HUES48 (cell line): ENCODE measurements at regions not wholly inside any gene's neighbourhood (a gene's known extent, or its start where the extent isn't known, plus 50 kb on each side); places are given as distances from the start of the nearest gene placed in this dataset.
"Not testable (repeated sequence)": the region's sequence is repeated elsewhere in the genome, so short reads cannot be mapped to it uniquely, and the experiment has no call there.

Experiments
- H3K27ac ChIP-seq: one replicate; pipeline ENCODE4 v1.7.0; 2013; ENCODE audit warnings: low read depth, low read length, inconsistent platforms
- H3K27me3 ChIP-seq: 2 replicates; pipeline ENCODE4 v1.6.1; 2013; ENCODE audit warnings: mild to moderate bottlenecking, low read length; ENCODE audit not compliant: control insufficient read depth, insufficient read depth
- H3K36me3 ChIP-seq: 2 replicates; pipeline ENCODE4 v1.6.1; 2013; ENCODE audit warnings: low read length; ENCODE audit not compliant: control insufficient read depth, insufficient read depth
- H3K4me1 ChIP-seq: 2 replicates; pipeline ENCODE4 v1.6.1; 2013; ENCODE audit warnings: mild to moderate bottlenecking, low read length; ENCODE audit not compliant: control insufficient read depth, insufficient read depth
- H3K4me3 ChIP-seq: 2 replicates; pipeline ENCODE4 v1.5.1; 2013; ENCODE audit warnings: mild to moderate bottlenecking, low read depth, low read length
- H3K9ac ChIP-seq: 2 replicates; pipeline ENCODE4 v1.6.1; 2013; ENCODE audit warnings: mild to moderate bottlenecking, low read depth, low read length, moderate library complexity
- H3K9me3 ChIP-seq: 2 replicates; pipeline ENCODE4 v1.6.1; 2013; ENCODE audit warnings: low read length; ENCODE audit not compliant: control insufficient read depth, insufficient read depth

DNA sequence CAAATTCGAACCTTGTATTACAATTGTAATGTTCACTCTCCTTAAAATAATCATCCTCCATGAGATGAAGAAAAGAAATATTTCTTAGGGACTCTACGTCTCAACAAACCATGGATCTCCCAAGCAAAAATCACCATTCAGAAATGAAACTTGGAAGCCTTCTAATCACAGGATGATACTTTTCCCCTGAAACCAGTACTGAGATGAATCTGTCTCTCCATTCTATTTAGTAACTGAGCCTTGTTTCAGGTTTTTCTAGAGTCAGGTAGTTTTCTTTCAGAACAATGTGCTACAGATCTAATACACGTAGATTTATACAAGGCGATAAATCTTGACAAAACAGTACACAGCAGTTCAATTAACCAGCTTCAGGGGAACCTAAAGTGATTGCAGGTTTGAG is 660.1 kb upstream of the CBLB start:
- H3K4me1 ChIP-seq: no peaks in the 10 kb centered on the region
- no peak overlapping the region for H3K9ac ChIP-seq
- no peak overlapping the region for H3K27ac ChIP-seq
- peaks cover 15% of the 10 kb centered on the region for H3K9me3 ChIP-seq
- H3K27me3 ChIP-seq: no peaks in the 10 kb centered on the region
- H3K4me3 ChIP-seq: no peak overlapping the region
- H3K36me3 ChIP-seq: no peaks in the 10 kb centered on the region

DNA sequence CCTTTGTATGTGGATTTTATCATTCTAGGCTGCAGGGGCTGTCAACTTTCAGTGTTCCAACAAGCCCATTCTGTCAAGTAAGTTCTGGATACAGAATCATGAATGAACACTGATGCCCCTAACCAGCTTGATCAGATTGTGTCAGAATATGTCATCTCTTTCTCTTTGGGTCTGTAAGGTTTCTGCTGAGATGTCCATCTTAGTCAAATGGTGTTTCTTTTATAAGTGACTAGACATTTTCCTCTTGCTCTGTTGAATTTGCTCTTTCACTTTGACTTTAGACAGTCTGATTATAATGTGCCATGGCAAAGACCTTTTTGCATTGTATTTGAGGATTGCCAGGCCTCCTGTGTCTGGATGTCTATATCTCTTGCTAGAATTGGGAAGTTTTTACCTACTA is 660.9 kb upstream of the CBLB start:
- Histone ChIP-seq H3K36me3 (no peaks in the 10 kb centered on the region), H3K27me3 (no peaks in the 10 kb centered on the region), H3K9ac (no peak overlapping the region), H3K4me3 (no peak overlapping the region), H3K27ac (no peak overlapping the region), H3K9me3 (peaks cover 15% of the 10 kb centered on the region), H3K4me1 (no peaks in the 10 kb centered on the region)

DNA sequence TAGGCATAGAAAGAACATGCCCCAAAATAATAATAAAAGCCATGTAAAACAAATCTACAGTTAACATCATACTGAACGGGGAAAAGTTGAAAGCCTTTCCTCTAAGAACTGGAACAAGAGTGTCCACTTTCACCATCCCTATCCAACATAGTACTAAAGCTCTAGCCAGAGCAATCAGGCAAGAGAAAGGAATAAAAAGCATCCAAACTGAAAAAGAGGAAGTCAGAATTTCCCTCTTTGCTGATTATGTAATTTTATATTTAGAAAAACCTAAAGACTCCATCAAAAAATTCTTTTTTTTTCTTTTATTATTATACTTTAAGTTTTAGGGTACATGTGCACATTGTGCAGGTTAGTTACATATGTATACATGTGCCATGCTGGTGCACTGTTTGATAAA is 661.6 kb upstream of the CBLB start:
- no peaks in the 10 kb centered on the region for H3K36me3 ChIP-seq
- H3K9me3 ChIP-seq: peaks cover 15% of the 10 kb centered on the region
- H3K27me3 ChIP-seq: no peaks in the 10 kb centered on the region
- no peaks in the 10 kb centered on the region for H3K4me1 ChIP-seq
- no peak overlapping the region for H3K9ac ChIP-seq
- H3K4me3 ChIP-seq: no peak overlapping the region
- H3K27ac ChIP-seq: no peak overlapping the region

DNA sequence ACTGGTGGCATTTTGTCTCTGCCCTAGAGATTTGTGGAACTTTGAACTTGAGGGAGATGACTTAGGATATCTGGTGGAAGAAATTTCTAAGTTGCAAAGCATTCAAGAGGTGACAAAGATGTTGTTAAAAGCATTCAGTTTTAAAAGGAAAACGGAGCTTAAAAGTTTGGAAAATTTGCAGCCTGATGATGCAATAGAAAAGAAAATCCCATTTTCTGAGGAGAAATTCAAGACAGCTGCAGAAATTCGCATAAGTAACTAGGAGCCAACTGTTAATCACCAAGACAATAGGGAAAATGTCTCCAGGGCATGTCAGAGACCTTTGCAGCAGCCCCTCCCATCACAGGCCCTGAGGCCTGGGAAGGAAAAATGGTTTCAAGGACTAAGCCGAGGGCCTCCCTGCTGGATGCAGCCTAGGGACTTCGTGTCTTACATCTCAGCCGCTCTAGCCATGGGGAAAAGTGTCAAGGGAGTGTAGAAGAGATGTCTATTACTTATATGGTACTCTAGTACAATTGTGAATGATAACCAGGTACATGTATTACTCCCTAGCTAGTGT is 663.0 kb upstream of the CBLB start:
- H3K27me3 ChIP-seq, H3K9ac ChIP-seq, H3K27ac ChIP-seq, H3K4me1 ChIP-seq, H3K4me3 ChIP-seq, H3K36me3 ChIP-seq: not testable (repeated sequence)
- H3K9me3 ChIP-seq: peaks cover 15% of the 10 kb centered on the region

DNA sequence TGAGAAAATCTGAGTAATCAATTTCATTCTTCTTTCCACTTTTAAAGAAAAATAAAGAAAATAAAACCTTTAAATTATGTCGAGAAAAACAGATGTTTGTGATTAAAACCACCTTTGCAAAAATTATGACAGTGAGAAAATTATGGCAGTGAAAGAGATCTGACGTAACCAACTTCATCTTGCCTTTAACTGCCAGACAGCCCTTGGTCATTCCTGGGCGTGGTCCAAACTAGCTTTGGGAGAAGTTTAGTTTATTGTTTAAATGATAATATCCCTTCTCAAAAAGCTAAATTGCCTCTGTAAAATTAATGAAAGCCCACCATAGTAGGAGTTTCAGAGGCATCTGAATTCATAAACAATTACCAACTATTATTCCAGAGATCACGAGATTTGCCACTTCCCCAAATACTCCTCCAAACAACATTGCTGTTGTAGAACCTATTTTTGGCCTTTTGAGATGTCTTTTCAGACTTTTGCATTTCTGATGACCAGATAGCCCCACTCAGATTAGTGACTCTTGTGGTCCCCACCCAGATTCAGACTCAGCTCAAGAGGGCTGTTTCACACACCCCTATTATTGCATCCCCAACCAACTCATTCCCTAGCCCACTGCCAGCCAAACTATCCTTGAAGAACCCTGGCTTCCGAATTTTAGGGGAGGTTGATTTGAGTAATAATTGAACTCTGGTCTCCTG is 664.4 kb upstream of the CBLB start:
- H3K27ac ChIP-seq: no peak overlapping the region
- peaks cover 15% of the 10 kb centered on the region for H3K9me3 ChIP-seq
- H3K36me3 ChIP-seq: no peaks in the 10 kb centered on the region
- no peak overlapping the region for H3K4me3 ChIP-seq
- no peaks in the 10 kb centered on the region for H3K4me1 ChIP-seq
- H3K27me3 ChIP-seq: no peaks in the 10 kb centered on the region
- no peak overlapping the region for H3K9ac ChIP-seq

DNA sequence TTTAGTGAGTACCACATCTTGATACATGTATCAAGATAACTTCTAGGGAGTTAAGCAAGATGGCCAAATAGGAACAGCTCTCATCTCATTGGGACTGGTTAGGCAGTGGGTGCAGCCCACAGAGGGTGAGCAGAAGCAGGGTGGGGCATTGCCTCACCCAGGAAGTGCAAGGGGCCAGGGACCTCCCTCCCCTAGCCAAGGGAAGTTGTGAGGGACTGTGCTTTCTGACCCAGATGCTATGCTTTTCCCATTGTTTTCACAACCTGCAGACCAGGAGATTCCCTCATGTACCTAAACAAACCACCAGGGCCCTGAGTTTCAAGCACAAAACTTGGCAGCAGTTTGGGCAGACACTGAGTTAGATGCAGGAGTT is 665.0 kb upstream of the CBLB start:
- no peaks in the 10 kb centered on the region for H3K4me1 ChIP-seq
- H3K27me3 ChIP-seq: no peaks in the 10 kb centered on the region
- no peak overlapping the region for H3K9ac ChIP-seq
- peaks cover 15% of the 10 kb centered on the region for H3K9me3 ChIP-seq
- no peak overlapping the region for H3K27ac ChIP-seq
- no peak overlapping the region for H3K4me3 ChIP-seq
- H3K36me3 ChIP-seq: no peaks in the 10 kb centered on the region

DNA sequence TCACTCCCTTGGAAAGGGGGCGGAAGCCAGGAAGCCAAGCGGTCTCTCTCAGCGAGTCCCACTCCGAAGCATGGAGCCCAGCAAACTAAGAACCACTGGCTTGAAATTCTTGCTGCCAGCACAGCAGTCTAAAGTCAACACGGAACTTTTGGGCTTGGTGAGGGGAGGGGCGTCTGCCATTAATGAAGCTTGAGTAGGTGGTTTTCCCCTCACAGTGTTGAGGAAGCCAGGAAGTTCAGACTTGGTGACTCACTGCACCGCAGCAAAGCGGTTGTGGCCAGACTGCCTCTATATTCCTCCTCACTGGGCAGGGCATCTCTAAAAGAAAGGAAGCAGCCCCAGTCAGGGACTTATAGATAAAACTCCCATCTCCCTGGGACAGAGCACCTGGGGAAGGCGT is 665.4 kb upstream of the CBLB start:
- Histone ChIP-seq H3K4me1 (no peaks in the 10 kb centered on the region), H3K4me3 (no peak overlapping the region), H3K9me3 (peaks cover 15% of the 10 kb centered on the region), H3K9ac (no peak overlapping the region), H3K27me3 (no peaks in the 10 kb centered on the region), H3K27ac (no peak overlapping the region), H3K36me3 (no peaks in the 10 kb centered on the region)

DNA sequence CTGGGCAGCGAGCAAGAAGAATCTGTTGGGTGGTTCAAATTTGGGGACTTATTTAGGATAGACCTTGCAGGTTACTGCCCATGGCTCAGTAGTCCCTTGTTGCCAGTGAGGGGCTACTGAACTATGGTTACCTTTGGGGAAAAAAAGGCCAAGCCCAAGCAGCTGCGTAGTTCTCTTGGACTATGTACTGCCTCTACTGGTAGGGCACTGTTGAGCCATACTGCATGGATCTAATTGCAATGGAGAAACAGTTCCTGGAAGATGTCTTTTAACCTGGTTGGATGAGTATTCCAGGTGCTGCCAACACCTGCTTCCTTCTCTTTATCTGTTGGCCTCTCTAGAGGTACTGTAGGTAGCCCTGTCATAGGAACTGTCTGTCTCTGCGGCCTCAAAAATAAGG is 671.9 kb upstream of the CBLB start:
- H3K4me3 ChIP-seq: no peak overlapping the region
- no peaks in the 10 kb centered on the region for H3K27me3 ChIP-seq
- no peaks in the 10 kb centered on the region for H3K4me1 ChIP-seq
- no peaks in the 10 kb centered on the region for H3K36me3 ChIP-seq
- H3K27ac ChIP-seq: no peak overlapping the region
- peaks cover 14% of the 10 kb centered on the region for H3K9me3 ChIP-seq
- H3K9ac ChIP-seq: no peak overlapping the region

DNA sequence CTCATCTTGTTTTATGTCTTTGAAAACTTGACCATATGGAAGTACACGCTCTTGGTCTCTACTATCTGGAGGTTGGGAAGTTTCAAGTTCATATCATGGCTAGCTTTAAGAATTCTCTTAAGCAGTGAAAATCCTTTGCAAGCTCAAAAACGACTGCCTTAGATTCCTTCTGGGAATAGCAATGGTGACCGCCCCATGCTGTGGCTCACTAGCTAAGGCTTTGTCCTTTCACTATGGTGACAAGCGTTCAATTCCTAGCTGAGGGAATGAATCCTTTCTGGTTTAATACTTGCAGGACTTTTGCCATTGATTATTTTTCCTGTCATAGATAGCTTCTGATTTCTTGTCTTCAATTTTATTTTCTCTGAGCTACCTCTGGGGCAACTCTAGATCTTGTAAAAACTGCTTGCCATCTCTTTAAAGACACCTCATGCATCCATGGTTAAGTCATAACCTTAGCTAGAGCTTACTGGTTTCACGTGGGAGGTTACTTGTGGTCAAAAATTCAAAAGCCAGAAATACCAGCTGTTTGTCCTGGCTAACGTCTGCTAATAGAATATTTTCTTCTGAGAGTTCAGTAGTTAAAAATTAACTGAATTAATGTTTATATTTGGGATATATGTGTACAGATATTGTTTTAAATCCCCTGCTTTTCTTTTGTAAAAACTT is 673.4 kb upstream of the CBLB start:
- Histone ChIP-seq H3K36me3 (no peaks in the 10 kb centered on the region), H3K9me3 (peaks cover 23% of the 10 kb centered on the region), H3K4me1 (no peaks in the 10 kb centered on the region), H3K27me3 (no peaks in the 10 kb centered on the region), H3K27ac (no peak overlapping the region), H3K9ac (no peak overlapping the region), H3K4me3 (no peak overlapping the region)

DNA sequence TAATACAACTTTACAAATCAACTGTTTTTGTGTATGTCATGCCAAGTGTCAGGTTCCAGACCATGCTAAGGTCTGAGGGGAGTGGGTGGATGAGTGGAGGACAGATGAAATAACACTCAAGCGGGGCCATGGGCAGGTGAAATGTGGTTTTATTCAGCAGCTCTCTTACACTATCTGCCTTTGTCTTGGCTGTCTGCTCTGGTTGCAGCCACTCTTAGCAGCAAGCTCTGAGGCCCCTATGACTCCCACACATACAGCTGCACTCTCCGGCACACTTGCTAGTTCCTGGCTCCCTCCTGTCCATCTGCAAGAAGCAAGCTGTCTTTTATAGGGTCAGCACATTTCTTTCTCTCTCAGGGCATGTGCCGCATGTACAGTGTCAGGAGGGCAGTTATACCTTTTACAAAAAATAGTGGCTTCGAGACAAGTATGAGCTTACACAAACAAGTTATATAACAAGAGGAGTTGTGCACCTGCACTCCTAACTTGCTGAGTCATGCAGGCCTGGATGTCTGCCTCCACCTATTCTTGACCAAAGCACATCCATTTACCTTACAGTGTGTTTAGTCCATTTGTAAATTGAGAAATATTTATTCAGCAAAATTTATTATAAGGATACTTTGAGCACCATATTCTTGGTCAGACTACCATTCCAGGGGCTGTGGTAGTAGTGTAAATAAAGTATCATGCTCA is 683.7 kb upstream of the CBLB start:
- Histone ChIP-seq H3K36me3 (no peaks in the 10 kb centered on the region), H3K27ac (no peak overlapping the region), H3K4me3 (no peak overlapping the region), H3K27me3 (no peaks in the 10 kb centered on the region), H3K9ac (no peak overlapping the region), H3K9me3 (peaks cover 21% of the 10 kb centered on the region), H3K4me1 (no peaks in the 10 kb centered on the region)

DNA sequence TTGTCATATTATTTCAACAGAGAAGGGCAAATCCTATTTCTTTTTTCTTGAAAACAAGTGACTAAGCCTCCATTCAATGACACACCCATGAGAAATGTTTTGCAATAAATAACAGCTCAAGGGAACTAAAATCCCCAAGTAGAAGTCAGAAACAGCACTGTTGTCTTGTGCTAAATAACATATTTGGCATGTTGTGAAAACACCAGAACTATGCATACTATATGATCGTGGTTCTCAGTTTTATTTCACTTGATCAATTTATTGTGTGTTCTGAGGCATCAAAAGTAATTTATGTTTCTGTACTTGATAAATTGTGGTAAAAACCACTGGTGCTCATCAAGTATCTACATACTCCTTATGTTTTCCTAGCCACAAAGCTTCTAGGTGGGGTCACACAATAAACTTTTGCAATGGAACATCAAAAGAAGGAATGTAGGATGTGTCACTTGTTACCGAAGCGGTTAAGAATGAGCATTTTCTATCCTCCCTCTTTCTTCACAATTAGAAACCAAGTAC is 691.7 kb upstream of the CBLB start:
- Histone ChIP-seq H3K4me1 (no peaks in the 10 kb centered on the region), H3K27me3 (no peaks in the 10 kb centered on the region), H3K27ac (no peak overlapping the region), H3K36me3 (no peaks in the 10 kb centered on the region), H3K9me3 (no peaks in the 10 kb centered on the region), H3K9ac (no peak overlapping the region), H3K4me3 (no peak overlapping the region)
